ENCODE measurements at regions not wholly inside any gene's neighbourhood (a gene's known extent, or its start where the extent isn't known, plus 50 kb on each side); places are given as distances from the start of the nearest gene placed in this dataset.

- no peak for TF ChIP-seq GATA2 (IDR thresholded peaks at IDR 0.05; ENCODE audit: low read depth, low read length)
- no peak for TF ChIP-seq GATA3 (IDR thresholded peaks at IDR 0.05; ENCODE audit: low read depth, low read length)
Observed at GRCh38 chr15:46670258-46670657, 1035.4 kb downstream of the SQOR start.
